Mesendoderm (in vitro differentiated cells): ENCODE measurements at regions not wholly inside any gene's neighbourhood (a gene's known extent, or its start where the extent isn't known, plus 50 kb on each side); places are given as distances from the start of the nearest gene placed in this dataset.
A peak's percentile ranks its signal among the peaks of the same experiment; 100 is the strongest.

Experiments
- DNase-seq: peaks from one replicate; pipeline ENCODE4 v3.0.0; 2013
- H2AK5ac ChIP-seq: 2 replicates; pipeline ENCODE4 v1.6.1; 2013; ENCODE audit warnings: low read length, inconsistent platforms
- H2BK120ac ChIP-seq: 2 replicates; pipeline ENCODE4 v1.6.1; 2013; ENCODE audit warnings: low read depth, mild to moderate bottlenecking, low read length, moderate library complexity, mixed read lengths
- H2BK15ac ChIP-seq: replicated peaks from 2 replicates; pipeline ENCODE4 v1.6.1; 2013; ENCODE audit warnings: low read depth, mild to moderate bottlenecking, moderate library complexity
- H2BK5ac ChIP-seq: 2 replicates; pipeline ENCODE4 v1.6.1; 2013; ENCODE audit warnings: low read length, inconsistent platforms
- H3K18ac ChIP-seq: 2 replicates; pipeline ENCODE4 v1.6.1; 2013; ENCODE audit warnings: mild to moderate bottlenecking, low read length, mixed read lengths
- H3K23ac ChIP-seq: one replicate; pipeline ENCODE4 v1.6.1; 2013; ENCODE audit warnings: low read length
- H3K27ac ChIP-seq: 2 replicates; pipeline ENCODE4 v1.5.1; 2013; ENCODE audit warnings: low read depth, mild to moderate bottlenecking, inconsistent platforms, low read length, moderate library complexity
- H3K27me3 ChIP-seq: 2 replicates; pipeline ENCODE4 v1.6.1; 2013; ENCODE audit warnings: low read length, control low read depth, mild to moderate bottlenecking, inconsistent platforms; ENCODE audit not compliant: insufficient read depth, poor library complexity
- H3K36me3 ChIP-seq: 2 replicates; pipeline ENCODE4 v1.6.1; 2013; ENCODE audit warnings: low read length, inconsistent platforms; ENCODE audit not compliant: control insufficient read depth, insufficient read depth
- H3K4ac ChIP-seq: one replicate; pipeline ENCODE4 v1.6.1; 2013; ENCODE audit warnings: low read depth, mild to moderate bottlenecking, low read length, moderate library complexity
- H3K4me1 ChIP-seq: 2 replicates; pipeline ENCODE4 v1.6.1; 2013; ENCODE audit warnings: low read depth, low read length, inconsistent platforms; ENCODE audit not compliant: control insufficient read depth
- H3K4me2 ChIP-seq: 2 replicates; pipeline ENCODE4 v1.6.1; 2013; ENCODE audit warnings: low read length
- H3K4me3 ChIP-seq: 2 replicates; pipeline ENCODE4 v1.5.1; 2013; ENCODE audit warnings: mild to moderate bottlenecking, low read length
- H3K56ac ChIP-seq: one replicate; pipeline ENCODE4 v1.6.1; 2013; ENCODE audit warnings: low read length
- H3K79me1 ChIP-seq: 2 replicates; pipeline ENCODE4 v1.6.1; 2013; ENCODE audit warnings: low read length, inconsistent platforms
- H3K79me2 ChIP-seq: 2 replicates; pipeline ENCODE4 v1.6.1; 2013; ENCODE audit warnings: mild to moderate bottlenecking, low read length; ENCODE audit not compliant: control insufficient read depth, insufficient read depth
- H3K9ac ChIP-seq: 2 replicates; pipeline ENCODE4 v1.6.1; 2013; ENCODE audit warnings: low read length, inconsistent platforms
- H4K5ac ChIP-seq: one replicate; pipeline ENCODE4 v1.6.1; 2013; ENCODE audit warnings: low read length
- H4K8ac ChIP-seq: one replicate; pipeline ENCODE4 v1.6.1; 2013; ENCODE audit warnings: low read depth, mild to moderate bottlenecking, control low read depth, low read length, moderate library complexity
- WGBS: extraction: QIAGEN DNeasy Blood & Tissue Kit; methylation state at CpG from one replicate; pipeline ENCODE4 v1.1.7; 2013; ENCODE audit warnings: low lambda C conversion rate, missing lambda C conversion rate; ENCODE audit not compliant: insufficient coverage; ENCODE audit errors: extremely low coverage; 5-methylcytosine and 5-hydroxymethylcytosine counted together

DNA sequence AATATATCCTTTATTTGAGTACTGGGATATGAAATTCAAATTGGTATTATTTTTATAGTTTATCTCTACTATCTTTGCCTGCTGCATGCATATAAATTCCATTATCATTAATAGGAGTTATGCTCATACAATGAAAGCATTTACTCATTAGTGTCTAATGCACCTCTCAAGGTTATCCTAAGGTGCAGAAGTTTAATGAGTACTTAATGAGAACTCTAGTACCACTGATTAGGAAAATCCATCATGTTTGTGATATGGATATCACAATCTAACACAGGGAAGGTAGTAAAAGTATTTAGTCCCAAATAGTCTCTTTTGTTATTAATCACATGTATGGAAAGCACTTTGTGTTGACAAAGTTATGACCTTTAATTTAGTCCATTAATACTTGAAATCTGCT, 77.2 kb upstream of the SLC10A2 start:
- H3K4me3 ChIP-seq: no peak overlapping the region
- no peak overlapping the region for H3K4ac ChIP-seq
- H3K36me3 ChIP-seq: no peaks in the 10 kb centered on the region
- H3K18ac ChIP-seq: no peak overlapping the region
- H3K27ac ChIP-seq: no peak overlapping the region
- H4K8ac ChIP-seq: no peak overlapping the region
- H4K5ac ChIP-seq: no peak overlapping the region
- no peaks in the 10 kb centered on the region for H3K79me2 ChIP-seq
- DNase-seq: no peak
- H3K27me3 ChIP-seq: no peaks in the 10 kb centered on the region
- H3K4me1 ChIP-seq: no peaks in the 10 kb centered on the region
- H3K79me1 ChIP-seq: no peaks in the 10 kb centered on the region
- H3K23ac ChIP-seq: no peak overlapping the region
- no peak overlapping the region for H3K4me2 ChIP-seq
- no peak overlapping the region for H2AK5ac ChIP-seq
- H3K56ac ChIP-seq: no peak overlapping the region
- no peak overlapping the region for H2BK5ac ChIP-seq
- H3K9ac ChIP-seq: no peak overlapping the region
- H2BK120ac ChIP-seq: no peak overlapping the region
- no peak overlapping the region for H2BK15ac ChIP-seq

DNA sequence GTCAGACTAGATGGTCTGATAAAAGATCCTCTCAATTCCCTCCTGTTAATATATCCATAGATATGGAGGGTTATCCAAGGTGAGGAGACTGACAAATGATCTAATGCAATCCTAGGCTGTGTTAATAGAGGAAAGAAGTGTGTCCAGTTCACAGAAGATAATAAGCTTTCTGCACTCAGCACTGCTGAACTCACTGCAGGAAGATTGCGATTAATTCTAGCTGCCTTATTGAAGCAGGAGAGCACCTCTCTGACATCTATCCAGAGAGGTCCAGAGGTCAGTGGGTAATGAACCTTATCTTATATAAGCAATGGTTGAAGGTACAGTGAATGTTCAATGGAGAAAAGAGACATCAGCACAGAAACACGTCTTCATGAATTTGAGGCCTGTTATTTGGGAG, 75.9 kb upstream of the SLC10A2 start:
- no peak overlapping the region for H3K18ac ChIP-seq
- no peak overlapping the region for H3K4me3 ChIP-seq
- no CpG with 5 or more reads among the region's 2 CpGs for WGBS
- no peak overlapping the region for H2BK5ac ChIP-seq
- H3K79me2 ChIP-seq: no peaks in the 10 kb centered on the region
- H3K4me1 ChIP-seq: no peaks in the 10 kb centered on the region
- H3K4me2 ChIP-seq: no peak overlapping the region
- no peak overlapping the region for H3K9ac ChIP-seq
- no peaks in the 10 kb centered on the region for H3K36me3 ChIP-seq
- no peak overlapping the region for H4K8ac ChIP-seq
- no peak overlapping the region for H3K23ac ChIP-seq
- no peak overlapping the region for H2BK15ac ChIP-seq
- no peak overlapping the region for H2BK120ac ChIP-seq
- H2AK5ac ChIP-seq: no peak overlapping the region
- no peak overlapping the region for H4K5ac ChIP-seq
- no peak overlapping the region for H3K27ac ChIP-seq
- no peak overlapping the region for H3K4ac ChIP-seq
- no peaks in the 10 kb centered on the region for H3K27me3 ChIP-seq
- H3K79me1 ChIP-seq: no peaks in the 10 kb centered on the region
- no peak for DNase-seq
- H3K56ac ChIP-seq: no peak overlapping the region

DNA sequence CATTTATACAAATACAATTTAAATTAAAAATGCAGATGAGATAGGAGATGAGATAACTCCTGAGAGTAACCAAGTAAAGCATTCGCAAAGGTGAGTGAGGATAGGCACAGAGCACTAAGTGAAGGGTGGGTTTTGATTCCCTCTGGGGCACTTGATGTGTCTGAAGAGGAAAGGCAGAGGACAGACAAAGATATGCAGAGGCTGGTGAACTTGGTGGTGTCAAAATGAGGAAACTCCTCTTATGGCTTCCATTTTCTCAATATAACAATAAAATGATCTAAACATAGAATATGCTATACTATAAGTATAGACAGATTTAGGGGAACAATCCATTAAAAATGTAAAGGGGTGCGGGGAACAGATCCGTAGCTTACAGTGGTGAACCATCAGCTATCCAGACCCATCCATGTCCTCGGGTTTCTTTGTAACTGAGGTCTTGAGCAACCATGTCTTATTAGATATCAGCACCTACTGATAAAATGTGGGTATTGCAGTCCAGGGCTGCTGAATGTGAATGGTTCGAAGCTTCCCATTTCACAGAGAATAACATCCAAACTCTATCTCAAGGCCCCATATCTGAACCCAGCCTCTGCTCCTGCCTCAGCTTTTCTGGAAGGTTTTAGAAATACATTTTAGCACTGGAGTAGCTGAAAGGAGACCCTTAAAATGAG, 73.9 kb upstream of the SLC10A2 start:
- peak; percentile 72 for DNase-seq
- no peak overlapping the region for H4K8ac ChIP-seq
- WGBS: no CpG with 5 or more reads among the region's 5 CpGs

DNA sequence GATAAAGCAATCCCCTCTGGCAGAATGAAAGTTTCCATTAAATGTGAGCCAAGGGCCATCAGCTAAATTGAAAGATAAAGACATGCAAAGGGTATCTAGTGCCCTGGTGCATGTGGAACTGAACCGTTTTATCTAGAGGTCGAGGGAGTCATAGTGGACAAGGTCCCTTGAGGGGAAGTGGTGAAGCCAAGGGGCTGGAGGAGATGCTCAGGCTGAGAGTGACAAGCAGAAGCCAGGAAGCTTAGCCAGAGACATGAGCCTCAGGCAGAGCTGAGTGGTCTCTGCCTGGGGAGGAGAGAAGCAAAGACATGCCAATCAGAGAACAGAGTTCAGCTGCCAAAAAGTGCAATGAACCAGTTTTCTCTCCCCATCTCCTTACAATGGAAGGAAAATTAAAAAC, 68.1 kb upstream of the SLC10A2 start:
- no peaks in the 10 kb centered on the region for H3K27me3 ChIP-seq
- no peak overlapping the region for H2BK120ac ChIP-seq
- H4K8ac ChIP-seq: no peak overlapping the region
- H3K36me3 ChIP-seq: no peaks in the 10 kb centered on the region
- H3K56ac ChIP-seq: no peak overlapping the region
- H3K4me1 ChIP-seq: no peaks in the 10 kb centered on the region
- H2BK5ac ChIP-seq: no peak overlapping the region
- H3K4ac ChIP-seq: no peak overlapping the region
- H3K79me2 ChIP-seq: no peaks in the 10 kb centered on the region
- no peak overlapping the region for H3K4me2 ChIP-seq
- no peak overlapping the region for H4K5ac ChIP-seq
- no peak overlapping the region for H2BK15ac ChIP-seq
- DNase-seq: no peak
- H3K79me1 ChIP-seq: no peaks in the 10 kb centered on the region
- H3K27ac ChIP-seq: no peak overlapping the region
- H2AK5ac ChIP-seq: no peak overlapping the region
- no peak overlapping the region for H3K4me3 ChIP-seq
- H3K9ac ChIP-seq: no peak overlapping the region
- no peak overlapping the region for H3K23ac ChIP-seq
- WGBS: no CpG with 5 or more reads among the region's 2 CpGs
- H3K18ac ChIP-seq: no peak overlapping the region

More for the DNA sequence above, 73.9 kb upstream of the SLC10A2 start:
- H2BK5ac ChIP-seq: no peak overlapping the region
- H3K18ac ChIP-seq: no peak overlapping the region
- H3K4me1 ChIP-seq: no peaks in the 10 kb centered on the region
- H3K79me2 ChIP-seq: no peaks in the 10 kb centered on the region
- H3K9ac ChIP-seq: no peak overlapping the region
- no peak overlapping the region for H4K5ac ChIP-seq
- no peak overlapping the region for H3K4ac ChIP-seq
- H2BK120ac ChIP-seq: no peak overlapping the region
- no peak overlapping the region for H3K27ac ChIP-seq
- no peaks in the 10 kb centered on the region for H3K27me3 ChIP-seq
- H3K23ac ChIP-seq: no peak overlapping the region
- no peak overlapping the region for H3K4me3 ChIP-seq
- H3K79me1 ChIP-seq: no peaks in the 10 kb centered on the region
- H3K36me3 ChIP-seq: no peaks in the 10 kb centered on the region
- no peak overlapping the region for H2AK5ac ChIP-seq
- H3K56ac ChIP-seq: no peak overlapping the region
- H2BK15ac ChIP-seq: no peak overlapping the region
- H3K4me2 ChIP-seq: no peak overlapping the region

DNA sequence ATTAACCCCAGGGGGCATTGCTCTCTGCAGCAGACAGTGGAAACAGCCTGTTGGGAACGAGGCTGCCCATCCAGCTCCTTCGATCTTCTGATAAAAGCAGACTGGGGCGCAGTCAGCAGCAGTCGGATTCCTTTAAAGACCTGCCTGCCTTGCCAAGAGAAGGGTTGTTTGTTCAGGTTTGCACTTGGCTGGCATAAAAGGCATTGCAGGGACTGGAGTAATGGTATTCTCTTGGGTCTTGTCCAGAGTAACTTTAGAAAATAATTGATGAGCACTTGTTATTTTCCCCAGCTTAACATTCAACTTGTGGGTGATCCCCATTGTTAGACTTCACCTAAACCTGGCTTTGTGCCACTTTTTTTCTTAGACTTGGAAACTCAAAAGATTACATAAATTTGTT, 67.3 kb upstream of the SLC10A2 start:
- Histone ChIP-seq H3K79me2 (no peaks in the 10 kb centered on the region), H2BK5ac (no peak overlapping the region), H4K8ac (no peak overlapping the region), H3K56ac (no peak overlapping the region), H2BK15ac (no peak overlapping the region), H3K9ac (no peak overlapping the region), H3K27me3 (no peaks in the 10 kb centered on the region), H3K4me2 (no peak overlapping the region), H3K4me3 (no peak overlapping the region), H3K36me3 (no peaks in the 10 kb centered on the region), H3K4me1 (no peaks in the 10 kb centered on the region), H3K79me1 (no peaks in the 10 kb centered on the region), H3K4ac (no peak overlapping the region), H3K23ac (no peak overlapping the region), H4K5ac (no peak overlapping the region), H2AK5ac (no peak overlapping the region), H3K27ac (no peak overlapping the region), H2BK120ac (no peak overlapping the region), H3K18ac (no peak overlapping the region)
- no CpG with 5 or more reads among the region's 4 CpGs for WGBS
- no peak for DNase-seq

DNA sequence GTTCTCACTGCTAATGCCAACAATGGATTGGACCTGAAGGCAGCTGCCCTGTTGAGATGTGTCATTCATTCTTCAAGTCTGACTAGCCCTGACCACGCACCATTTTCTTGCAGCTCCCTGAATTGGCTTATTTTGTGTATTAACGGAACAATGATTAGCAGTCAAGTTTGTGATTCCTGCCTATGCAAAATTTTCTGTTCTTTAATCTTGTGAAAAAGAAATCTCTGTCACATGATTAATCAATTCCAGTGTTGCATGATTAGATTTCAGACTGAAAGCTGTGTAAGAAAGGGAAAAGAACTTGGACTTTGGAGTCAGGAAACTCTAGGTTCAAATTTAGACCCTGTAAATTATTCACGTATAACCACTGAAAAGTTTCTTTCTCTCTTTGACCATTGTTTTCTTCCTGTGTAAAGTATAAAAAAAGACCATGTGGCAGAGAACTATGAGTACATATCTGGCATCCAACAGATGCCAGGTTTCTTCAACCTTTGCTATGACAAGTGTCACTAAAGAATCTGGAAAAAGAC, 64.5 kb upstream of the SLC10A2 start:
- Histone ChIP-seq H3K4ac (no peak overlapping the region), H3K36me3 (no peaks in the 10 kb centered on the region), H2BK5ac (no peak overlapping the region), H3K79me1 (no peaks in the 10 kb centered on the region), H2BK120ac (no peak overlapping the region), H3K9ac (no peak overlapping the region), H3K4me3 (no peak overlapping the region), H3K27ac (no peak overlapping the region), H3K27me3 (no peaks in the 10 kb centered on the region), H3K56ac (no peak overlapping the region), H2AK5ac (no peak overlapping the region), H3K4me1 (no peaks in the 10 kb centered on the region), H3K79me2 (no peaks in the 10 kb centered on the region), H3K18ac (no peak overlapping the region), H4K5ac (no peak overlapping the region), H2BK15ac (no peak overlapping the region), H4K8ac (no peak overlapping the region), H3K4me2 (no peak overlapping the region), H3K23ac (no peak overlapping the region)
- DNase-seq: no peak
- no CpG with 5 or more reads among the region's 3 CpGs for WGBS
